Stimulated activated memory B cell treated with anti-CD40 and anti-IgM and Interleukin-4, amounts not matched to agents 10 μg/mL and 1 μg/mL and 100 μg/mL, for 72 hours (primary cell): ENCODE measurements at regions not wholly inside any gene's neighbourhood (a gene's known extent, or its start where the extent isn't known, plus 50 kb on each side); places are given as distances from the start of the nearest gene placed in this dataset.
"Not testable (repeated sequence)": the region's sequence is repeated elsewhere in the genome, so short reads cannot be mapped to it uniquely, and the experiment has no call there.

Experiments
- ATAC-seq: fragments of 150-1000 bp; cut with Tn5 transposase; 2 replicates; pipeline ENCODE4 v1.10.0; 2021
- H3K27ac Mint-ChIP-seq: one replicate; pipeline ENCODE4 v1.8.0; 2022; ENCODE audit warnings: mild to moderate bottlenecking, mixed read lengths
- H3K27me3 Mint-ChIP-seq: one replicate; pipeline ENCODE4 v1.8.0; 2022; ENCODE audit warnings: mixed read lengths
- H3K36me3 Mint-ChIP-seq: one replicate; pipeline ENCODE4 v1.8.0; 2022; ENCODE audit warnings: mixed read lengths
- H3K4me1 Mint-ChIP-seq: one replicate; pipeline ENCODE4 v1.8.0; 2022; ENCODE audit warnings: mixed read lengths
- H3K4me3 Mint-ChIP-seq: one replicate; pipeline ENCODE4 v1.8.0; 2022; ENCODE audit warnings: mild to moderate bottlenecking, moderate library complexity, mixed read lengths
- H3K9me3 Mint-ChIP-seq: one replicate; pipeline ENCODE4 v1.8.0; 2022; ENCODE audit warnings: mixed read lengths

DNA sequence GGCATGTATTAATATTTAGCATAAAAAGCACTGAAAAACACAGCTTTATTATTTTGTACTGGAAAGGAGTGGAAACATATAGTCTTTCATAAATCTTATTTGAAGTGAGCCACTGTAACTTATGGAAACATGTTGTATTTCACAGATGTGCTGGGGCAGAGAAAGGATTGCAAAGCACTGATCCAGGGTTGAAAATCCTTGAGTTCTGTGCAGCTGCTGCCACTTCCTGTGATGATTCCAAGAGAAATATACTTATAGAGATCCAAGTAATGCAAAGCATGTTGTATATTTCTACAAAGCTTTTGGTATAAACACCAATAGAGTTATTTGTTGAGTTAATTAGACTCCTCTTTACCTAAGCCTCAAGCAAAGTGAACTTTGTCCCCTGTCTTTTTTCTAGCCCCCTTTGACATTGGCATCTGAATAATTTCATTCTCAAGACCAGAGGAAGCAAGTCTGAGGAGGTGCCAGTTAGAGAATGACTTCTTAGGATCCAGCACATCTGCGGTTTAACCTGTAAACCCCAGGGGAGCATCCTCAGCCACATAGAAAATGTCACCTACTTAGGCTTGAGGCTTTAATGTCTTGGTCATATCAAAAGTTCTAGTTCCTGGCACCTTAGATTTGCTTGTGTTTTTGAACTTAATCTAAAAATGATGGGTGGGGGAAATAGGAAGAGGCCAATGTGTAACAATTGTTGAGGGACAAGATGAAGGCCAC is 173.3 kb downstream of the FASLG start:
- no peak overlapping the region for H3K4me3 Mint-ChIP-seq
- ATAC-seq: peak; percentile 82
- H3K9me3 Mint-ChIP-seq: no peaks in the 10 kb centered on the region
- no peaks in the 10 kb centered on the region for H3K27me3 Mint-ChIP-seq
- H3K36me3 Mint-ChIP-seq: no peaks in the 10 kb centered on the region
- H3K4me1 Mint-ChIP-seq: peaks cover 10% of the 10 kb centered on the region
- H3K27ac Mint-ChIP-seq: no peak overlapping the region

DNA sequence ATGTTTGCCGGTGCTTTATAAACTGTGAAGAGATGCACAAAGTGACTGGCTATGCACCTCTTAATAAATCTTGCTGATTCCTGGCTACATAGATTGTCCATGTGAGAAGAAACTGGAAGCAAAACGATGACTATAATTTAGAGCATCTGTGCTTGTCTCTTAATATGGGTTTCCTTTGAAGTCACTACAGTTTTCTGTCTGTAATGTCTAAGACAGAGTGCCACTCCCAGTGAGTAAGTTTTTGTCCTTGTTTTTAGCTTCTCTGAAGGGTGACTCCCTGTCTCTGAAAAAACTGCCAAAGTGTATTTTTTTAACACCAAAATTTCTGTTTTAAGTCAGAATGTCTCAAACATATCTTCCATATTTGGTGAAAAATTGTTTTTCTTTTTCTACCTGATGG is 175.1 kb downstream of the FASLG start:
- H3K4me1 Mint-ChIP-seq: peaks cover 10% of the 10 kb centered on the region
- no peaks in the 10 kb centered on the region for H3K27me3 Mint-ChIP-seq

GRCh38 chr1:172834609-172835008 is 175.7 kb downstream of the FASLG start:
- H3K4me1 Mint-ChIP-seq: peaks cover 10% of the 10 kb centered on the region
- H3K9me3 Mint-ChIP-seq: no peaks in the 10 kb centered on the region
- no peak overlapping the region for H3K27ac Mint-ChIP-seq
- H3K4me3 Mint-ChIP-seq: no peak overlapping the region
- no peaks in the 10 kb centered on the region for H3K27me3 Mint-ChIP-seq
- no peaks in the 10 kb centered on the region for H3K36me3 Mint-ChIP-seq
- ATAC-seq: no peak

More for the DNA sequence above, 175.1 kb downstream of the FASLG start:
- no peak overlapping the region for H3K4me3 Mint-ChIP-seq
- no peak for ATAC-seq
- H3K36me3 Mint-ChIP-seq: no peaks in the 10 kb centered on the region
- no peaks in the 10 kb centered on the region for H3K9me3 Mint-ChIP-seq
- no peak overlapping the region for H3K27ac Mint-ChIP-seq

DNA sequence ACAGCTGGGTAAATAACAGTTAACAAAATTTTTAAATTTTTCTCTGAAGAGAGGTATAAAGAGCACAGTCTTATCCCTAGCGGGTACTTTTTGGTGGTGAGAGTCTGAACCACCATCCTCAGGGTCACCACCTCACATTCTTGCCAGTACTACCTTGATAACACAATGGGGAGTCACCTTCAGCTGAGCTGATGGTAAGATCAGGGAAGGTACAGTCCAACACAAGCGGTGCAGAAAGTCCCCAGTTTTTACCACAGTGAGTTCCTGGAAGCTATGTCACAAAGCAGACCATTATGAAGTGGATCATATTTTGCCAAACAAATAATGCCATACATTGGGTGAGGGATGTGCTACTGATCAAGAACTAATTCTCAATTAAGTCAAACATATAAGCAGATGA is 176.9 kb downstream of the FASLG start:
- Mint-ChIP-seq H3K36me3 (no peaks in the 10 kb centered on the region), H3K27ac (no peak overlapping the region), H3K4me3 (no peak overlapping the region), H3K9me3 (no peaks in the 10 kb centered on the region), H3K4me1 (peaks cover 10% of the 10 kb centered on the region), H3K27me3 (no peaks in the 10 kb centered on the region)
- no peak for ATAC-seq

DNA sequence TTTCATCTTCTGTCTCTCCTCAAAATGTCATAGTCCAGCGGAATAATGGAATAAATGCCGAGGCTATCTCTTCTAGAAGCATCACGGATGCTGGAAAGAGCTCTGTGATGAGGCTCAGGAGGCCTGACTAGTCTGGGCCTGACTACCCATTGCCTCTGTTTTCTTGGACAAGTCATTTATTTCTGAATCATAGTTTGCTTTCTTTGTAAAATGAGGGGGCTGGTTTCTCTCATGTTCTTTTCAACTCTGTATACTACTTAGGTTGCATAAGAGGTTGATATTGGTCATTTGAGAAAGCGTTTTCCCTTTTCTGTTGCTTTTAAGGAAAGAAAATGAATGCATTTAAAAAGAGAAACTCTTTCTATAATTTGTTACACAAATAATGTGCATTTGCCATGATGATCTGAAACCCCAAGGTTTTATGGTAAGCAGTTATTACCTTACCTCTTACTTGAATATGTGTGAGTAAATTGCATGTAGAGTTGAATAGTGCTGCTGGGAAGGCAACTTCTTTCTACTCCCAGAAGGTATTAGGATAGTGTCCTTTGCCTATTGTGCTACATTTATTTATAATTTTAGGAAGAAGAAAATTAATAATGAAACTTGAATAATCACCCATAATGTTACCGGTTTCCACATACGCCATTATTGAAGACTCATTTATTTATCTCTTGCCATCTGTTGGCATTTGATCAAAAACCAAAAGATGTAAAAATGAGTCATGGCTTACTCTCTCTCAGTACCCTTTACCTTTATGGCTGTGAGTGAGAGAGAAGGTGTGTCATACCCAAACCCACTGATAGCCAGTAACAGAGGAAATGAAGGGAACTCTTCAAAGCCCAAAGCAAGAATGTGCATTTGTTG is 179.1 kb downstream of the FASLG start:
- Mint-ChIP-seq H3K36me3 (no peaks in the 10 kb centered on the region), H3K4me1 (no peaks in the 10 kb centered on the region), H3K27ac (no peak overlapping the region), H3K9me3 (no peaks in the 10 kb centered on the region), H3K27me3 (peaks cover 9% of the 10 kb centered on the region), H3K4me3 (no peak overlapping the region)
- ATAC-seq: peak; percentile 94

GRCh38 chr1:172838680-172839313 is 179.9 kb downstream of the FASLG start:
- no peak for ATAC-seq
- Mint-ChIP-seq H3K9me3 (no peaks in the 10 kb centered on the region), H3K4me1 (no peaks in the 10 kb centered on the region), H3K4me3 (no peak overlapping the region), H3K27me3 (peaks cover 9% of the 10 kb centered on the region), H3K36me3 (no peaks in the 10 kb centered on the region), H3K27ac (no peak overlapping the region)

- not testable (repeated sequence) for H3K4me1 Mint-ChIP-seq, H3K27me3 Mint-ChIP-seq, H3K36me3 Mint-ChIP-seq, H3K9me3 Mint-ChIP-seq, H3K4me3 Mint-ChIP-seq, H3K27ac Mint-ChIP-seq, ATAC-seq
These were observed 180.7 kb downstream of the FASLG start for GRCh38 chr1:172839639-172840038.

DNA sequence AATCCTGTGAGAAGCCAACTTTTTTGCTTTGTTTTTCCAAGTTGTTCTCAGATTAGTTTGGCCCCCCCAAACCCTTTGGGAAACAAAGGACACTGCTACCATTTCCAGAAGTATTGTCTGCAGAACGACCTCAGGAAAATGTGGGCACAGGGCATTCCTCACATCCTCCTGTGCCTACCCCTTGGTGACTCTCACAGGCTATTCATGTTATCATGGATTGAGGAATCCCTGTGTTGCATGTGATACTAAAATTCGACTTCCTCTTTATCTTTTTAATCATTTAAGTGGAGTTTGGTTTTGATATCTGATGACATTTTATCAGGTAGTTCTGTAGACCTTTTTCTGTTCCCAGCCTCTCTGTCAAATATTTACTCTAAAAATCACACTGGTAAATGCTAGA is 184.5 kb downstream of the FASLG start:
- ATAC-seq: no peak
- H3K4me3 Mint-ChIP-seq: no peak overlapping the region
- no peaks in the 10 kb centered on the region for H3K36me3 Mint-ChIP-seq
- no peak overlapping the region for H3K27ac Mint-ChIP-seq
- no peaks in the 10 kb centered on the region for H3K9me3 Mint-ChIP-seq
- H3K27me3 Mint-ChIP-seq: peaks cover 9% of the 10 kb centered on the region
- H3K4me1 Mint-ChIP-seq: peaks cover 13% of the 10 kb centered on the region

GRCh38 chr1:172845371-172845770 is 186.5 kb downstream of the FASLG start:
- Mint-ChIP-seq H3K36me3 (no peaks in the 10 kb centered on the region), H3K4me3 (no peak overlapping the region), H3K9me3 (no peaks in the 10 kb centered on the region), H3K27me3 (peaks cover 9% of the 10 kb centered on the region), H3K27ac (peak overlapping the region; percentile 41), H3K4me1 (peaks cover 13% of the 10 kb centered on the region)
- peak; percentile 90 for ATAC-seq

DNA sequence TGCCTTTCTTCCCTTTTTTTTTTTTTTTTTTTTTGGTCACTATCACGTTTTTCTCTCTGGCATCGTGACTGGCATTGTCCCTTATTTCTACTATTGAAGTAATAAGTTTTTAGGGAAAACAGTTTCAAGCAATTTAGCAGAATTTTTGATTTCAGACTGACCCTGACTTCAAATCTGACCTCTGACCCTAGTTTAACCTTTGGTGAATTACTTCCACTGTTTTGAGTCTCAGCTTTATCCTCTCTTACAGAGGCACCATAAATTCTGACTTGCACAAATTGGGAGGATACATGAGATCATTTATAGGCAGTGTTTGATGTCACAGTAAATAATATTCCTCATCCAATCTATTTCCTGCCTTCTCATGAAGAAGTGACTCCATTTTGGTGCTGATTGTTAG is 187.0 kb downstream of the FASLG start:
- H3K27ac Mint-ChIP-seq: peak overlapping the region; percentile 41
- no peak overlapping the region for H3K4me3 Mint-ChIP-seq
- peaks cover 9% of the 10 kb centered on the region for H3K27me3 Mint-ChIP-seq
- peaks cover 13% of the 10 kb centered on the region for H3K4me1 Mint-ChIP-seq
- no peak for ATAC-seq
- no peaks in the 10 kb centered on the region for H3K36me3 Mint-ChIP-seq
- H3K9me3 Mint-ChIP-seq: no peaks in the 10 kb centered on the region

- not testable (repeated sequence) for H3K27me3 Mint-ChIP-seq, H3K9me3 Mint-ChIP-seq, H3K36me3 Mint-ChIP-seq, ATAC-seq, H3K4me3 Mint-ChIP-seq, H3K27ac Mint-ChIP-seq
- H3K4me1 Mint-ChIP-seq: peaks cover 13% of the 10 kb centered on the region
These were observed 188.9 kb downstream of the FASLG start for GRCh38 chr1:172847814-172848213.

- peaks cover 4% of the 10 kb centered on the region for H3K9me3 Mint-ChIP-seq
- ATAC-seq: no peak
- H3K27ac Mint-ChIP-seq: no peak overlapping the region
- H3K4me3 Mint-ChIP-seq: no peak overlapping the region
- H3K36me3 Mint-ChIP-seq: no peaks in the 10 kb centered on the region
- H3K4me1 Mint-ChIP-seq: peaks cover 13% of the 10 kb centered on the region
- H3K27me3 Mint-ChIP-seq: no peaks in the 10 kb centered on the region
These were observed 190.8 kb downstream of the FASLG start for GRCh38 chr1:172849653-172850052.

GRCh38 chr1:172851077-172851476 is 192.2 kb downstream of the FASLG start:
- no peak for ATAC-seq

DNA sequence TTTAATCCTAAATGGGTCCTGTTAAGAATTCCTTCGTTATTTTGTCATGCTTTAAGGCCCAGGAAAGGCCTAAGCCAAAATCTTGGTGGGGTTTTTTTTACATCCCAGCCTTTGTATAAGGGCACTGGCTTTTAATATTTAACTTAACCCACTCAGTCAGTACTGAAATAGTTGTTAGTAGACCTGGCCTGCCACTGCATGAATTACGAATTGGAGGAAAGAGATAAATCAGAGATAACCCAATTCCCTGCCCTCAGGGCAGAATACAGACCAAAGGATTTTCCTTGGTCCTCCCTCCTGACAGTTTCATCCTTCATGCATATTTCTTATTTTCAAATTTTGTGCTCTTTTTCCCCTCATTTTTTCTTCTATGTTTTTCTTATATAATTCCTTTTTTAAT is 193.0 kb downstream of the FASLG start:
- Mint-ChIP-seq H3K27ac (no peak overlapping the region), H3K36me3 (no peaks in the 10 kb centered on the region), H3K4me1 (no peaks in the 10 kb centered on the region), H3K27me3 (no peaks in the 10 kb centered on the region), H3K9me3 (peaks cover 6% of the 10 kb centered on the region), H3K4me3 (no peak overlapping the region)
- ATAC-seq: no peak

More at GRCh38 chr1:172851077-172851476, 192.2 kb downstream of the FASLG start:
- Mint-ChIP-seq H3K4me1 (peaks cover 2% of the 10 kb centered on the region), H3K27ac (no peak overlapping the region), H3K4me3 (no peak overlapping the region), H3K27me3 (no peaks in the 10 kb centered on the region), H3K9me3 (peaks cover 6% of the 10 kb centered on the region), H3K36me3 (no peaks in the 10 kb centered on the region)

DNA sequence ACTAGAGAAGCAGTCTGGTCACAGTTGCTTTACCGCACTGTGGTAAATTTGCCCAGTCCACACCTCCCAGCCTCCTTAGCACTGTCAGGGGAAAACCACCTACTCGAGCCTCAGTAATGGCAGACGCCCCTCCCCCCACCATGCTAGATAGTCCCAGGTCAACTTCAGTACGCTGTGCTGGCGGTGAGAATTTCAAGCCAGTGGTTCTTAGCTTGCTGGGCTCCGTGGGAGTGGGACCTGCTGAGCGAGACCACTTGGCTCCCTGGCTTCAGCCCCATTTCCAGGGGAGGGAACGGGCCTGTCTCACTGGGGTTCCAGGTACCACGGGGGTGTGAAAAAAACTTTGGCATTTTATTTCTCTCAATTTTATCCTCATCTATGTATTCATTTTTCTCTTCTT is 194.8 kb downstream of the TNFSF18 start:
- H3K4me3 Mint-ChIP-seq, H3K36me3 Mint-ChIP-seq, ATAC-seq, H3K4me1 Mint-ChIP-seq, H3K27me3 Mint-ChIP-seq, H3K9me3 Mint-ChIP-seq, H3K27ac Mint-ChIP-seq: not testable (repeated sequence)
